Activated B cell treated with CpG ODN at 0.5 μM for 24 hours (primary cell): ENCODE measurements at regions not wholly inside any gene's neighbourhood (a gene's known extent, or its start where the extent isn't known, plus 50 kb on each side); places are given as distances from the start of the nearest gene placed in this dataset.

Experiments
- ATAC-seq: fragments of 200-7000 bp; cut with Tn5 transposase; one replicate; pipeline ENCODE4 v1.10.0; 2021; ENCODE audit warnings: low read depth, mild to moderate bottlenecking, moderate library complexity
- CTCF ChIA-PET: fragments of 350-600 bp; sonication (Branson Sonifier 250); formaldehyde crosslinking; loops from one replicate; lab custom pipeline; 2021; ENCODE audit warnings: antibody characterized with exemption; lab: Charles Lee
- POLR2A ChIA-PET: fragments of 350-600 bp; sonication (Branson Sonifier 250); formaldehyde crosslinking; loops from one replicate; lab custom pipeline; 2021; ENCODE audit warnings: antibody characterized with exemption; lab: Charles Lee
- DNase-seq: peaks from one replicate; pipeline ENCODE4 v3.0.0; 2022
- H3K27ac Mint-ChIP-seq: one replicate; pipeline ENCODE4 v1.8.0; 2020; ENCODE audit warnings: mixed read lengths
- H3K27me3 Mint-ChIP-seq: one replicate; pipeline ENCODE4 v1.8.0; 2021; ENCODE audit warnings: mixed read lengths
- H3K36me3 Mint-ChIP-seq: one replicate; pipeline ENCODE4 v1.8.0; 2021; ENCODE audit warnings: low read depth, mixed read lengths
- H3K4me1 Mint-ChIP-seq: one replicate; pipeline ENCODE4 v1.8.0; 2021; ENCODE audit warnings: mixed read lengths
- H3K4me3 Mint-ChIP-seq: one replicate; pipeline ENCODE4 v1.8.0; 2020; ENCODE audit warnings: mild to moderate bottlenecking, mixed read lengths
- H3K9me3 Mint-ChIP-seq: one replicate; pipeline ENCODE4 v1.8.0; 2020; ENCODE audit warnings: mixed read lengths
- intact Hi-C: fragments of 100-400 bp; cut with micrococcal nuclease; formaldehyde crosslinking; loops from one replicate; pipeline ENCODE4 v1.15.1; 2024
- TF ChIP-seq, protein P1 (sequence below): fragments of 200-600 bp; IDR thresholded peaks from one replicate; pipeline ENCODE4 v1.8.0; 2022; ENCODE audit warnings: antibody characterized with exemption, mild to moderate bottlenecking

DNA sequence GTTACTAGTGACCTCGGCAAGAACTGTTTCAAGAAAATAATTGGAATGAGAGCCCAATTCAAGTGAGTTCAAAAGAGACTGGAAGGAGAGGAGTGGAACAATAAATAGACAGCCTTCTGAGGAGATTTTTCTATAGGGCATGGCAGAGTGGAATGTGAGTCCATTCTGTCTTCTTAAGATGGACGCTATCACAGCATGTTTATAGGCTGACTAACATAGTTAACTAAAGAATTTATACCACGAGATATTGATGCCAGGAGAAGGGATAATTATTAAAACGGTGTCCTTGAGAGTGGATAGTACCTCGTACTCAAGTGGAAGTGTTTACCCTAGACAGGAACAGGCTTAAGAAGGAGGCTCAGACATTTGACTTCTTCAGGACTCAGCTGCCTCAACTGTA, 143.5 kb upstream of the RBBP8 start:
- Mint-ChIP-seq H3K36me3 (no peaks in the 10 kb centered on the region), H3K4me1 (peaks cover 29% of the 10 kb centered on the region), H3K4me3 (no peak overlapping the region), H3K27ac (no peak overlapping the region), H3K27me3 (no peaks in the 10 kb centered on the region), H3K9me3 (no peaks in the 10 kb centered on the region)
- ChIA-PET POLR2A (no interaction called here), CTCF (interaction anchor here (3.8 kb wide), 1 partner anchor 10 kb away, joined by 16 read pairs; no protein-coding TSS in a partner anchor)
- intact Hi-C loops, result no loop called here
- no peak for DNase-seq
- ATAC-seq, result no peak
- TF ChIP-seq, protein P1, sequence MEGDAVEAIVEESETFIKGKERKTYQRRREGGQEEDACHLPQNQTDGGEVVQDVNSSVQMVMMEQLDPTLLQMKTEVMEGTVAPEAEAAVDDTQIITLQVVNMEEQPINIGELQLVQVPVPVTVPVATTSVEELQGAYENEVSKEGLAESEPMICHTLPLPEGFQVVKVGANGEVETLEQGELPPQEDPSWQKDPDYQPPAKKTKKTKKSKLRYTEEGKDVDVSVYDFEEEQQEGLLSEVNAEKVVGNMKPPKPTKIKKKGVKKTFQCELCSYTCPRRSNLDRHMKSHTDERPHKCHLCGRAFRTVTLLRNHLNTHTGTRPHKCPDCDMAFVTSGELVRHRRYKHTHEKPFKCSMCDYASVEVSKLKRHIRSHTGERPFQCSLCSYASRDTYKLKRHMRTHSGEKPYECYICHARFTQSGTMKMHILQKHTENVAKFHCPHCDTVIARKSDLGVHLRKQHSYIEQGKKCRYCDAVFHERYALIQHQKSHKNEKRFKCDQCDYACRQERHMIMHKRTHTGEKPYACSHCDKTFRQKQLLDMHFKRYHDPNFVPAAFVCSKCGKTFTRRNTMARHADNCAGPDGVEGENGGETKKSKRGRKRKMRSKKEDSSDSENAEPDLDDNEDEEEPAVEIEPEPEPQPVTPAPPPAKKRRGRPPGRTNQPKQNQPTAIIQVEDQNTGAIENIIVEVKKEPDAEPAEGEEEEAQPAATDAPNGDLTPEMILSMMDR, result no peak

GRCh38 chr18:22790545-22791309, 142.4 kb upstream of the RBBP8 start:
- intact Hi-C loops, result no loop called here

GRCh38 chr18:22791310-22791610, 141.9 kb upstream of the RBBP8 start:
- CTCF ChIA-PET, result interaction anchor here (3.8 kb wide), 1 partner anchor 9 kb away, joined by 16 read pairs; no protein-coding TSS in a partner anchor
- Mint-ChIP-seq H3K9me3 (no peaks in the 10 kb centered on the region), H3K36me3 (no peaks in the 10 kb centered on the region), H3K27ac (no peak overlapping the region), H3K27me3 (no peaks in the 10 kb centered on the region), H3K4me1 (peaks cover 29% of the 10 kb centered on the region), H3K4me3 (no peak overlapping the region)
- TF ChIP-seq, protein P1, result no peak
- ATAC-seq, result no peak
- no peak for DNase-seq
- POLR2A ChIA-PET, result interaction anchor here (0.6 kb wide), 1 partner anchor 1472 kb away, joined by 9 read pairs; no protein-coding TSS in a partner anchor
- intact Hi-C loops, result no loop called here

More at GRCh38 chr18:22790545-22791309, 142.4 kb upstream of the RBBP8 start:
- ChIA-PET CTCF (interaction anchor here (3.8 kb wide), 1 partner anchor 9 kb away, joined by 16 read pairs; no protein-coding TSS in a partner anchor), POLR2A (interaction anchor here (0.6 kb wide), 1 partner anchor 1472 kb away, joined by 9 read pairs; no protein-coding TSS in a partner anchor)
- no peaks in the 10 kb centered on the region for H3K9me3 Mint-ChIP-seq
- no peaks in the 10 kb centered on the region for H3K36me3 Mint-ChIP-seq
- ATAC-seq, result no peak
- no peaks in the 10 kb centered on the region for H3K27me3 Mint-ChIP-seq
- H3K27ac Mint-ChIP-seq, result no peak overlapping the region
- DNase-seq, result no peak
- no peak overlapping the region for H3K4me3 Mint-ChIP-seq
- H3K4me1 Mint-ChIP-seq, result peaks cover 29% of the 10 kb centered on the region
- TF ChIP-seq, protein P1, result no peak

GRCh38 chr18:22796113-22796512, 137.0 kb upstream of the RBBP8 start:
- DNase-seq (no peak), ATAC-seq (no peak)
- TF ChIP-seq, protein P1, result no peak
- no peaks in the 10 kb centered on the region for H3K36me3 Mint-ChIP-seq
- ChIA-PET CTCF (no interaction called here), POLR2A (interaction anchor here (0.6 kb wide), 1 partner anchor 185 kb away, joined by 8 read pairs; no protein-coding TSS in a partner anchor)
- intact Hi-C loops, result loop anchor here (5.0 kb wide), 2 partner anchors 136 to 1121 kb away; partner anchors contain the start of gene RBBP8
- H3K27ac Mint-ChIP-seq, result no peak overlapping the region
- peaks cover 8% of the 10 kb centered on the region for H3K4me1 Mint-ChIP-seq
- H3K4me3 Mint-ChIP-seq, result no peak overlapping the region
- no peaks in the 10 kb centered on the region for H3K9me3 Mint-ChIP-seq
- H3K27me3 Mint-ChIP-seq, result no peaks in the 10 kb centered on the region

- peaks cover 7% of the 10 kb centered on the region for H3K27me3 Mint-ChIP-seq
- H3K36me3 Mint-ChIP-seq, result no peaks in the 10 kb centered on the region
- no peaks in the 10 kb centered on the region for H3K9me3 Mint-ChIP-seq
- CTCF ChIA-PET, result interaction anchor here (0.6 to 4.5 kb wide), 4 partner anchors 10 to 703 kb away, joined by 3 to 46 read pairs (median 10); partner anchors contain the start of gene RMC1
- POLR2A ChIA-PET, result no interaction called here
- H3K4me1 Mint-ChIP-seq, result no peaks in the 10 kb centered on the region
- ATAC-seq, result no peak
- H3K27ac Mint-ChIP-seq, result no peak overlapping the region
- TF ChIP-seq, protein P1, result no peak
- intact Hi-C loops, result no loop called here
- DNase-seq, result no peak
- no peak overlapping the region for H3K4me3 Mint-ChIP-seq
These were observed 132.6 kb upstream of the RBBP8 start for GRCh38 chr18:22800551-22800951.
